Trophoblast cell (in vitro differentiated cells and primary cell): ENCODE measurements at regions not wholly inside any gene's neighbourhood (a gene's known extent, or its start where the extent isn't known, plus 50 kb on each side); places are given as distances from the start of the nearest gene placed in this dataset.

Experiments used
- DNase-seq, 2 donors: peaks; one replicate each; pipeline ENCODE4 v3.0.0-alpha.2; 2016
- H2AFZ ChIP-seq: 2 replicates; pipeline ENCODE4 v1.6.1; 2013; ENCODE audit warnings: low read length, moderate library complexity, mild to moderate bottlenecking; ENCODE audit not compliant: insufficient read depth, poor library complexity
- H2AK5ac ChIP-seq: 2 replicates; pipeline ENCODE4 v1.6.1; 2013; ENCODE audit warnings: mild to moderate bottlenecking, low read length
- H2BK120ac ChIP-seq: 2 replicates; pipeline ENCODE4 v1.6.1; 2013; ENCODE audit warnings: low read length, mild to moderate bottlenecking, moderate library complexity; ENCODE audit not compliant: insufficient read depth, poor library complexity
- H2BK12ac ChIP-seq: 2 replicates; pipeline ENCODE4 v1.6.1; 2013; ENCODE audit warnings: mild to moderate bottlenecking, low read length, moderate library complexity
- H2BK5ac ChIP-seq: 2 replicates; pipeline ENCODE4 v1.6.1; 2013; ENCODE audit warnings: low read length, low read depth, moderate library complexity, mild to moderate bottlenecking; ENCODE audit not compliant: poor library complexity
- H3K14ac ChIP-seq: 2 replicates; pipeline ENCODE4 v1.6.1; 2013; ENCODE audit warnings: mild to moderate bottlenecking, low read length
- H3K18ac ChIP-seq: 2 replicates; pipeline ENCODE4 v1.6.1; 2013; ENCODE audit warnings: mild to moderate bottlenecking, low read length
- H3K23ac ChIP-seq: 2 replicates; pipeline ENCODE4 v1.6.1; 2013; ENCODE audit warnings: low read length
- H3K27ac ChIP-seq: 2 replicates; pipeline ENCODE4 v1.5.1; 2013; ENCODE audit warnings: low read depth, mild to moderate bottlenecking, inconsistent platforms, low read length, moderate library complexity
- H3K27me3 ChIP-seq: 2 replicates; pipeline ENCODE4 v1.6.1; 2013; ENCODE audit warnings: inconsistent platforms, mild to moderate bottlenecking, low read length, moderate library complexity; ENCODE audit not compliant: insufficient read depth
- H3K36me3 ChIP-seq, 2 experiments: 1 replicate in 1 of 2; 2 replicates in 1 of 2; pipeline ENCODE4 v1.6.1; 2013; ENCODE audit warnings: low read length in 2 of 2, mild to moderate bottlenecking in 2 of 2, moderate library complexity in 1 of 2; ENCODE audit not compliant: insufficient read depth in 2 of 2, control insufficient read depth in 1 of 2
- H3K4ac ChIP-seq: 2 replicates; pipeline ENCODE4 v1.6.1; 2013; ENCODE audit warnings: low read depth, mild to moderate bottlenecking, low read length, moderate library complexity
- H3K4me1 ChIP-seq, 2 experiments: 1 replicate in 1 of 2; 2 replicates in 1 of 2; pipeline ENCODE4 v1.6.1; 2013; ENCODE audit warnings: low read length in 2 of 2, mild to moderate bottlenecking in 2 of 2, moderate library complexity in 1 of 2; ENCODE audit not compliant: insufficient read depth in 2 of 2, control insufficient read depth in 1 of 2
- H3K4me2 ChIP-seq: 2 replicates; pipeline ENCODE4 v1.6.1; 2013; ENCODE audit warnings: inconsistent platforms, mild to moderate bottlenecking, low read length, moderate library complexity
- H3K4me3 ChIP-seq: 2 replicates; pipeline ENCODE4 v1.5.1; 2013; ENCODE audit warnings: mild to moderate bottlenecking, low read depth, low read length, inconsistent platforms
- H3K79me1 ChIP-seq: one replicate; pipeline ENCODE4 v1.6.1; 2013; ENCODE audit warnings: low read length
- H3K79me2 ChIP-seq: 2 replicates; pipeline ENCODE4 v1.6.1; 2013; ENCODE audit warnings: low read length, mild to moderate bottlenecking; ENCODE audit not compliant: control insufficient read depth, insufficient read depth, poor library complexity
- H3K9ac ChIP-seq: 2 replicates; pipeline ENCODE4 v1.6.1; 2013; ENCODE audit warnings: mild to moderate bottlenecking, low read length
- H3K9me3 ChIP-seq: 2 replicates; pipeline ENCODE4 v1.6.1; 2013; ENCODE audit warnings: low read depth, mild to moderate bottlenecking, control low read depth, inconsistent platforms, low read length; ENCODE audit not compliant: insufficient read depth
- H4K12ac ChIP-seq: 2 replicates; pipeline ENCODE4 v1.6.1; 2013; ENCODE audit warnings: low read depth, mild to moderate bottlenecking, low read length, moderate library complexity
- H4K8ac ChIP-seq: 2 replicates; pipeline ENCODE4 v1.6.1; 2013; ENCODE audit warnings: low read depth, mild to moderate bottlenecking, low read length, moderate library complexity
- H4K91ac ChIP-seq: one replicate; pipeline ENCODE4 v1.6.1; 2013; ENCODE audit warnings: low read depth, mild to moderate bottlenecking, low read length, moderate library complexity
- WGBS: extraction: QIAGEN DNeasy Blood & Tissue Kit; methylation state at CpG from one replicate; pipeline ENCODE4 v1.1.7; 2013; ENCODE audit warnings: missing lambda C conversion rate; ENCODE audit not compliant: insufficient read length, insufficient coverage; ENCODE audit errors: extremely low coverage; 5-methylcytosine and 5-hydroxymethylcytosine counted together

GRCh38 chr15:70343961-70344621 is 246.4 kb upstream of the TLE3 start:
- Histone ChIP-seq H2BK120ac (no peak overlapping the region), H3K4ac (no peak overlapping the region), H3K27ac (no peak overlapping the region), H4K8ac (no peak overlapping the region), H3K4me3 (no peak overlapping the region), H3K79me2 (no peaks in the 10 kb centered on the region), H3K14ac (no peak overlapping the region), H3K9ac (no peak overlapping the region), H3K79me1 (peaks cover 2% of the 10 kb centered on the region), H4K91ac (no peak overlapping the region), H2BK12ac (no peak overlapping the region), H3K4me1 (peaks cover 19 to 23% of the 10 kb centered on the region in 2 experiments), H3K23ac (no peak overlapping the region), H3K27me3 (no peaks in the 10 kb centered on the region), H3K36me3 (no peaks in the 10 kb centered on the region), H2AFZ (no peak overlapping the region), H3K9me3 (peaks cover 2% of the 10 kb centered on the region), H2BK5ac (no peak overlapping the region), H2AK5ac (no peak overlapping the region), H4K12ac (no peak overlapping the region), H3K18ac (no peak overlapping the region), H3K4me2 (no peak overlapping the region)
- DNase-seq: no peak
- WGBS: no CpG with 5 or more reads among the region's 17 CpGs

DNA sequence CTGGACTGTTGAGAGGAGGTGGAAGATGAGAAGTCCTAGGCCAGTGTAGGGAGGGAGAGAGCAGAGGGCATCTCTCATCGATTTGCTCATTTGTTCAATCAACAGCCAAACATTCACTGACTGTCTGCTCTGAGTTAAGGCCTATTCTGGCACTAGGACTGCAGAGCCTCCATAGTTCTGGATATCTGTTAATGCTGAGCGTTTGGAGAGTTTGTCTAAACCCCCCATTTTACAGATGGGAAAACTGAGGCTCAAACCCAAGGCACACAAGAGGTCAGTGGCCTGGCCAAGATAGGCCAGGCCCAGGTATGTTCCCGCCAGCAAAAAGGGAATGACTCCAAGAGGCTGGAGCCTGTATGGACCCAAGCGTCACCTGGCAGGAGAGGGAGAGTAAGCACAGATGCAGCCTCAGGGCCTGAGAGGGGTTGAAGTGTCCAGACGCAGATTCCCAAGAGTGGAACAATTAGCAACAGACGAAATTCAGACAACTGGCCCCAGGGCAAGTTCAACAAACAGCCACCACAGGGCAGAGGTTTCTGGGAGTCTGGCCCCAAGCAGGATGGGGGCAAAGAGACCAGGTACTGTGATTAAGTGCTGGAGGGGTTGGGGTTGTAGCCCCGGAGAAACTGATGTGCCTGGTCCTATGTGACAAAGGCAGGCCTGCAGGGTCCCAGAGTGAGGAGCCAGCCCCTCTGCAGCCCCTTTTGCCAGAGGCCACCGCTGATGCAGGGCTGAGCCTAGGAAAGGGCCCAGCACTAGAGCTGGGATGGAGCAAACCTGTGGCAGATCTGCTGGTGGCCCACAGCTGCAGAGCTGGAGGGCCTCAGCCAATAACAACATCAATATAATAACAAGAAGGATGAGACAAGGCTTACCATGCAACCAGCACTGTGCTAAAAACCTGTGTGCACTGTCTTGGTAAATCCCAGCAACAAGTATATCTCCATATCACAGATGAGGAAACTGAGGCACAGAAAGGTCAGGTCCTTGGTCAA is 245.1 kb upstream of the TLE3 start:
- WGBS: no CpG with 5 or more reads among the region's 8 CpGs
- DNase-seq: peak; percentile 91 to 94

DNA sequence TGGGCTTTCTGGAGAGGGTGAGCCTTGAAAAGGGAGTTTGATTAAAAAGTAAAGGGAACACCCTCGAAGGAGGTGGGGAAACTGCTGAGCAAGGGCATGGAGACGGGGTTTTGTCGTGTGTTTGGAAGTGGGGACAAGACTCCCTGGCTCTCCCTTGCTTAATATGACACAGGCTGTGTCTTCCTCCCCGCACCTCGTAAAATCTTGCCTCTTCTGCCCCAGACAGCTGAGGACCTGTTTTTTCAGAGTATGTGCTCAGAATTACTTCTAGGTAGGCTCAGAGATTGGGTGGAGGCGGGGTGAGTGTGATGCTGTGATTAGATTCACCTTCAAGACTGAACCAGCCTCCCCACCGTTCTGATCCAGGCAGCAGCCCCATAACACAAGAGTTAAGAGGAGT is 244.4 kb upstream of the TLE3 start:
- Histone ChIP-seq H4K91ac (peak overlapping the region; percentile 22), H3K9me3 (peaks cover 2% of the 10 kb centered on the region), H4K12ac (no peak overlapping the region), H4K8ac (peak overlapping the region; percentile 1), H3K36me3 (no peaks in the 10 kb centered on the region), H3K23ac (no peak overlapping the region), H3K27me3 (no peaks in the 10 kb centered on the region), H3K4me1 (peaks cover 16 to 22% of the 10 kb centered on the region in 2 experiments), H3K79me1 (peaks cover 2% of the 10 kb centered on the region), H2BK120ac (peak overlapping the region; percentile 26), H2AK5ac (peak overlapping the region; percentile 4), H3K9ac (no peak overlapping the region), H3K4me3 (no peak overlapping the region), H3K79me2 (no peaks in the 10 kb centered on the region), H2BK12ac (peak overlapping the region; percentile 15), H3K14ac (no peak overlapping the region), H2AFZ (no peak overlapping the region), H3K4ac (no peak overlapping the region), H3K27ac (no peak overlapping the region), H3K18ac (no peak overlapping the region), H3K4me2 (no peak overlapping the region), H2BK5ac (no peak overlapping the region)
- WGBS: no CpG with 5 or more reads among the region's 7 CpGs
- DNase-seq: no peak

More for the DNA sequence above, 245.1 kb upstream of the TLE3 start:
- Histone ChIP-seq H2AFZ (no peak overlapping the region), H3K79me2 (no peaks in the 10 kb centered on the region), H3K23ac (no peak overlapping the region), H3K4me3 (no peak overlapping the region), H3K18ac (no peak overlapping the region), H2AK5ac (peak overlapping the region; percentile 4), H3K14ac (no peak overlapping the region), H3K9ac (no peak overlapping the region), H3K27me3 (no peaks in the 10 kb centered on the region), H3K4me2 (no peak overlapping the region), H3K9me3 (peaks cover 2% of the 10 kb centered on the region), H2BK120ac (peak overlapping the region; percentile 26), H3K79me1 (peaks cover 2% of the 10 kb centered on the region), H2BK5ac (no peak overlapping the region), H3K27ac (no peak overlapping the region), H2BK12ac (peak overlapping the region; percentile 15), H4K12ac (no peak overlapping the region), H4K91ac (peak overlapping the region; percentile 22), H3K36me3 (no peaks in the 10 kb centered on the region), H4K8ac (peak overlapping the region; percentile 1), H3K4ac (no peak overlapping the region), H3K4me1 (peaks cover 15 to 19% of the 10 kb centered on the region in 2 experiments)

DNA sequence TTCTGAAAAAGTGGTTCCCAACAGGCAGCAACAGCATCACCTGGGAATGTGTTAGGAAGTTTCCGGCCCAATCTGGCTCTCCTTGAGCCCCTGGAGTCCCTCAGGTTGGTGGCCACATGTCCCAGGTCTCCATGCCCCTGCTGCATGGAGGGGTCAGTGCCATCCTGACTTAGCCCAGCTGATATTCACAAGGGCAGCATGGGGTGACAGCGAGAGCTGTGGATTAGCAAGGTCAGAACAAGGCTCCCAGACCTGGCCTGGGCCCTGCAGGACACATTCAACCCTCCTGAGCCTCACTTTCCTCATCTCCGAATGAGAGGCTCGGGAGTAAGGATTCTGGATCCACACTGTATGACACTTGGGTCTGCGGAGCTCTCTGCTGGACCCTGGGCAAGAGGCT is 243.8 kb upstream of the TLE3 start:
- no peak overlapping the region for H4K12ac ChIP-seq
- no CpG with 5 or more reads among the region's 5 CpGs for WGBS

More for the DNA sequence above, 243.8 kb upstream of the TLE3 start:
- H2BK12ac ChIP-seq: peak overlapping the region; percentile 1
- no peak overlapping the region for H2BK5ac ChIP-seq
- H3K79me1 ChIP-seq: peaks cover 3% of the 10 kb centered on the region
- H3K79me2 ChIP-seq: no peaks in the 10 kb centered on the region
- H3K9ac ChIP-seq: no peak overlapping the region
- H3K4me3 ChIP-seq: no peak overlapping the region
- H3K27me3 ChIP-seq: no peaks in the 10 kb centered on the region
- no peak overlapping the region for H3K4ac ChIP-seq
- no peak overlapping the region for H3K18ac ChIP-seq
- H3K14ac ChIP-seq: no peak overlapping the region
- H3K36me3 ChIP-seq: no peaks in the 10 kb centered on the region
- H3K4me1 ChIP-seq: peaks cover 19 to 25% of the 10 kb centered on the region in 2 experiments
- DNase-seq: no peak
- H3K23ac ChIP-seq: no peak overlapping the region
- H2BK120ac ChIP-seq: peak overlapping the region; percentile 65
- no peak overlapping the region for H2AFZ ChIP-seq
- no peak overlapping the region for H3K4me2 ChIP-seq
- no peak overlapping the region for H3K27ac ChIP-seq
- peak overlapping the region; percentile 22 for H4K91ac ChIP-seq
- H3K9me3 ChIP-seq: peaks cover 2% of the 10 kb centered on the region
- H4K8ac ChIP-seq: no peak overlapping the region
- H2AK5ac ChIP-seq: peak overlapping the region; percentile 83
